ENCODE measurements at regions not wholly inside any gene's neighbourhood (a gene's known extent, or its start where the extent isn't known, plus 50 kb on each side); places are given as distances from the start of the nearest gene placed in this dataset.
"Not testable (repeated sequence)": the region's sequence is repeated elsewhere in the genome, so short reads cannot be mapped to it uniquely, and the experiment has no call there.

DNA sequence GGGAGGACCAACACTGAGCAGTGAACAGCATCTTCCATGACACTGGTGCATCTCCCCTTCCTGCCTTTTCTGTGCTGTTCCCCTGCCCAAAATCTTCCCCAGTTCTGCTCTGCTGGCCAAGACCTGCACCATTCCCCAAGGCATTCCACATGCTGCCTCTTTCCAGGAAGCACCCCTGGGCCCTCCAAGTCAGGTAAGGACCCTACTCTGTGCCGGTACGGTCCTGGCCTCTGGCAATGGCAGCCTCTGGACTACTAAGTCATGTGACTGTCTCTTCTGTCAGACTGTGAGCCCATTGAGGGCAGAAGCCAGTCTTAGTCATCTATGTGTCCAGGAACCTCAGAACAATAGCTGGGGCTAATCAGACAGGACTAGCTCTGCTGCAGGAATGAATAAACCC, 282.0 kb downstream of the MYCN start:
- Histone ChIP-seq H3K9me3 (ENCODE audit: severe bottlenecking) (no peaks in the 10 kb centered on the region), H3K27ac (ENCODE audit: poor library complexity, severe bottlenecking) (no peak overlapping the region), H3K4me3 (ENCODE audit: severe bottlenecking) (no peak overlapping the region), H3K4me1 (ENCODE audit: insufficient read depth, poor library complexity, severe bottlenecking) (no peaks in the 10 kb centered on the region), H3K36me3 (ENCODE audit: low read depth) (no peaks in the 10 kb centered on the region), H3K27me3 (ENCODE audit: insufficient read depth, poor library complexity, severe bottlenecking) (no peaks in the 10 kb centered on the region)
- ATAC-seq (ENCODE audit: low read depth) (no peak), DNase-seq (ENCODE audit: low spot score) (no peak)
- TF ChIP-seq, protein P1, sequence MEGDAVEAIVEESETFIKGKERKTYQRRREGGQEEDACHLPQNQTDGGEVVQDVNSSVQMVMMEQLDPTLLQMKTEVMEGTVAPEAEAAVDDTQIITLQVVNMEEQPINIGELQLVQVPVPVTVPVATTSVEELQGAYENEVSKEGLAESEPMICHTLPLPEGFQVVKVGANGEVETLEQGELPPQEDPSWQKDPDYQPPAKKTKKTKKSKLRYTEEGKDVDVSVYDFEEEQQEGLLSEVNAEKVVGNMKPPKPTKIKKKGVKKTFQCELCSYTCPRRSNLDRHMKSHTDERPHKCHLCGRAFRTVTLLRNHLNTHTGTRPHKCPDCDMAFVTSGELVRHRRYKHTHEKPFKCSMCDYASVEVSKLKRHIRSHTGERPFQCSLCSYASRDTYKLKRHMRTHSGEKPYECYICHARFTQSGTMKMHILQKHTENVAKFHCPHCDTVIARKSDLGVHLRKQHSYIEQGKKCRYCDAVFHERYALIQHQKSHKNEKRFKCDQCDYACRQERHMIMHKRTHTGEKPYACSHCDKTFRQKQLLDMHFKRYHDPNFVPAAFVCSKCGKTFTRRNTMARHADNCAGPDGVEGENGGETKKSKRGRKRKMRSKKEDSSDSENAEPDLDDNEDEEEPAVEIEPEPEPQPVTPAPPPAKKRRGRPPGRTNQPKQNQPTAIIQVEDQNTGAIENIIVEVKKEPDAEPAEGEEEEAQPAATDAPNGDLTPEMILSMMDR (IDR thresholded peaks at IDR 0.05; ENCODE audit: poor library complexity, severe bottlenecking), result no peak

DNA sequence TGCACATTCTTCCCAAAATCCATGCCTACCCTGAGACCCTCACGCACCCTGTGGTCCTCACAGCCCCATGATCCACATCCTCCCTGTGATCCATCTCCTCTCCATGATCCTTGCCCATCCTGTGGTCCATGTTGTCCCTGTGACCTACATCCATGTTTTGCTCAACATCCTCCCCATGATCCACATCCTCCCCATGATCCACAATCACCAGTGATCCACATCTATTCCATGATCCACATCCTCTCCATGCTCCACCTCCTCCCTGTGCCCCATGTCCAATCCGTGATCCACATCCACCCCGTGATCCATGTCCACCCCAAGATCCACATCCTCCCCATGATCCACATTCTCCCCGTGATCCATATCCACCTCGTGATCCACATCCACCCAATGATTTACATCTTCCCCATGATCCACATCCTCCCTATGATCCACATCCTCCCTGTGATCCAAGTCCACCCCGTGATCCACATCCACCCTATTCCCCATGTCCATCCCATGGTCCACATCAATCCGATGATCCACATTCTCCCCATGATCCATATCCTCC, 281.2 kb downstream of the MYCN start:
- no peaks in the 10 kb centered on the region for H3K27me3 ChIP-seq (ENCODE audit: insufficient read depth, poor library complexity, severe bottlenecking)
- no peaks in the 10 kb centered on the region for H3K9me3 ChIP-seq (ENCODE audit: severe bottlenecking)
- H3K4me3 ChIP-seq (ENCODE audit: severe bottlenecking), result no peak overlapping the region
- DNase-seq (ENCODE audit: low spot score), result no peak
- H3K4me1 ChIP-seq (ENCODE audit: insufficient read depth, poor library complexity, severe bottlenecking), result no peaks in the 10 kb centered on the region
- ATAC-seq (ENCODE audit: low read depth), result no peak
- no peak overlapping the region for H3K27ac ChIP-seq (ENCODE audit: poor library complexity, severe bottlenecking)
- H3K36me3 ChIP-seq (ENCODE audit: low read depth), result no peaks in the 10 kb centered on the region
- TF ChIP-seq, protein P1 (IDR thresholded peaks at IDR 0.05; ENCODE audit: poor library complexity, severe bottlenecking), result no peak

DNA sequence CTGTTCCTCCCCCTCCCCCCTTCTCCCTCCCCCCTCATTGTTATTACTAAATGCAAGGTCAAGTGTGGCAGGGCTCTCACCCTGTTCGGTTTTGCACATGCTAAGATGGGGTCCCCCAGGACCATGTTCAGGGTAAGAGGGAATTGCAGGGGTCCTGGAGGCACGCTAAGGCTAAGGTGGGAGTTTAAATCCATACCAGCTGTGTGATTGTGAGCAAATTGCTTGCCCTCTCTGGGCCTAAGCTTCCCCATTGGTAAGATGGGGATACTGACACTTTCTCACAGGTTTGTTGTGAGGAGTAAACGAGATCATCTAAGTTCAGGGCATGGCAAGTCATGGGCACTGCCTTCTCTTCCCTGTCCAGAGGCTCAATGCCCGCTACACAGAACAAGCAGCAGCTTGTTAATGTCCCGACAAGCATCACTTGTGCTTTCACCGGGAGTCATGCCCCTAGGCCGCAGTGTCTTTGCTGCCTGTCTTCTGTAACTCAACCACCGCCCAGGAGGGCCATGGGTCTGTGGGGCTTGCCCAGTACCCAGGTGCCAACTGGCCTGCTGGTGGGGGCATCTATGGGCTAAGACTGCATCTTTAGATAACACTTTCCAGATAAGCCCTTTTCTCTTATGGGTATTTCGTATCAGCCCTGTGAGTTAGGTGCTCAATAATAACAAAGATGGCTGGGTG, 279.1 kb downstream of the MYCN start:
- Histone ChIP-seq H3K36me3 (ENCODE audit: low read depth) (no peaks in the 10 kb centered on the region), H3K4me1 (ENCODE audit: insufficient read depth, poor library complexity, severe bottlenecking) (no peaks in the 10 kb centered on the region), H3K9me3 (ENCODE audit: severe bottlenecking) (no peaks in the 10 kb centered on the region), H3K4me3 (ENCODE audit: severe bottlenecking) (no peak overlapping the region), H3K27ac (ENCODE audit: poor library complexity, severe bottlenecking) (no peak overlapping the region), H3K27me3 (ENCODE audit: insufficient read depth, poor library complexity, severe bottlenecking) (no peaks in the 10 kb centered on the region)
- TF ChIP-seq, protein P1 (IDR thresholded peaks at IDR 0.05; ENCODE audit: poor library complexity, severe bottlenecking), result no peak
- no peak for ATAC-seq (ENCODE audit: low read depth)
- no peak for DNase-seq (ENCODE audit: low spot score)

DNA sequence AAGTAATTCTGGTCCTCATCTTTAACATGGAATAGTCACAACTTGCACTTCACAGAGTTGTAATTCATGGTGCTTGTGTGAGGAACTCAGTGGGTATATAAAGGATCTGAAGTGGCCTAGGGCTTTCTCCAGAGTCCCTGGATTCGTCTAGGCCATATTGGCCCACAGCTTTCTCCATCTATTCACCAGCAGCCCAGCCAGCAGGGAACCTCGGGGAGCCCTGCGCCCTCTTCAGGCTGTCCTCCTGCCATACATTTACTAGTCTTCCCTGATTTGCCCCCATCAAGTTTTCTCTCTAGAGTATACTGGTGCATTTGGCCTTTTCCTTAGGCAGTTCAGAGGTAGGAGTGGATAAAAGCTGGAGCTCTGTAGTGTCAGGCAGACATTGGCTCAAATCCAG, 278.3 kb downstream of the MYCN start:
- no peak overlapping the region for H3K27ac ChIP-seq (ENCODE audit: poor library complexity, severe bottlenecking)
- no peaks in the 10 kb centered on the region for H3K9me3 ChIP-seq (ENCODE audit: severe bottlenecking)
- H3K4me1 ChIP-seq (ENCODE audit: insufficient read depth, poor library complexity, severe bottlenecking), result no peaks in the 10 kb centered on the region
- DNase-seq (ENCODE audit: low spot score) (no peak), ATAC-seq (ENCODE audit: low read depth) (no peak)
- TF ChIP-seq, protein P1 (IDR thresholded peaks at IDR 0.05; ENCODE audit: poor library complexity, severe bottlenecking), result peak; percentile 17
- no peaks in the 10 kb centered on the region for H3K27me3 ChIP-seq (ENCODE audit: insufficient read depth, poor library complexity, severe bottlenecking)
- H3K4me3 ChIP-seq (ENCODE audit: severe bottlenecking), result no peak overlapping the region
- H3K36me3 ChIP-seq (ENCODE audit: low read depth), result no peaks in the 10 kb centered on the region

DNA sequence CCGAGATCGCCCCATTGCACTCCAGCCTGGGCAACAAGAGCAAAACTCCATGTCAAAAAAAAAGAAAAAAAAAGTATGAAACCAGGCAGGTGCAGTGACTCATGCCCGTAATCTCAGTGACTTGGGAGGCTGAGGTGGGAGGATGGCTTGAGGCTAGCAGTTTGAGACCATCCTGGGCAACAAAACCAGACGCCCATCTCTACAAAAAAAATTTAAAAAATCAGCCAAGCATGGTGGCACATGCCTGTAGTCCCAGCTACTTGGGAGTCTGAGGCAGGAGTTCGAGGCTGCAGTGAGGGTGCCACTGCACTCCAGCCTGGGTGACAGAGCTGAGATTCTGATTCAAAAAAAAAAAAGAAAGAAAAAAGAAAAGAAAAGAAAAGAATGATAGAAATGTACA, 277.8 kb downstream of the MYCN start:
- TF ChIP-seq, protein P1 (IDR thresholded peaks at IDR 0.05; ENCODE audit: poor library complexity, severe bottlenecking), result no peak
- no peaks in the 10 kb centered on the region for H3K4me1 ChIP-seq (ENCODE audit: insufficient read depth, poor library complexity, severe bottlenecking)
- ATAC-seq (ENCODE audit: low read depth), result no peak

DNA sequence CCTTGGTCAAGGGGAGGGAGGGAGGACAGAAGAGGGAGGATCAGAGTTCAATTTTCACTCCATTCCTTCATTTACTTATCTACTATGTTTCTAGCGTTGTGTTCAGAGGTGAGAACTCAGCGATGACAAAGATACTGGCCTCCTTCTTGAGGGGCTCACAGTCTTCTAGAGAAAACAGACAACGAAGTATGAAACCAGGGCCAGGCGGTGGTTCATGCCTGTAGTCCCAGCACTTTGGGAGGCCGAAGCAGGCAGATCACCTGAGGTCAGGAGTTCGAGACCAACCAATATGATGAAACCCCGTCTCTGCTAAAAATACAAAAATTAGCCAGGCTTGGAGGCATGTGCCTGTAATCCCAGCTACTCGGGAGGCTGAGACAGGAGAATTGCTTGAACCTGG, 277.4 kb downstream of the MYCN start:
- H3K27me3 ChIP-seq (ENCODE audit: insufficient read depth, poor library complexity, severe bottlenecking); H3K27ac ChIP-seq (ENCODE audit: poor library complexity, severe bottlenecking); H3K9me3 ChIP-seq (ENCODE audit: severe bottlenecking); H3K36me3 ChIP-seq (ENCODE audit: low read depth); DNase-seq (ENCODE audit: low spot score); H3K4me3 ChIP-seq (ENCODE audit: severe bottlenecking); ATAC-seq (ENCODE audit: low read depth); H3K4me1 ChIP-seq (ENCODE audit: insufficient read depth, poor library complexity, severe bottlenecking): not testable (repeated sequence)

More for the DNA sequence above, 277.8 kb downstream of the MYCN start:
- no peaks in the 10 kb centered on the region for H3K27me3 ChIP-seq (ENCODE audit: insufficient read depth, poor library complexity, severe bottlenecking)
- no peak overlapping the region for H3K4me3 ChIP-seq (ENCODE audit: severe bottlenecking)
- H3K27ac ChIP-seq (ENCODE audit: poor library complexity, severe bottlenecking), result no peak overlapping the region
- DNase-seq (ENCODE audit: low spot score), result no peak
- H3K9me3 ChIP-seq (ENCODE audit: severe bottlenecking), result no peaks in the 10 kb centered on the region
- H3K36me3 ChIP-seq (ENCODE audit: low read depth), result no peaks in the 10 kb centered on the region

Data from RWPE2 (cell line).